GM12878 (cell line): ENCODE measurements at regions not wholly inside any gene's neighbourhood (a gene's known extent, or its start where the extent isn't known, plus 50 kb on each side); places are given as distances from the start of the nearest gene placed in this dataset.

Experiments
- ATAC-seq: fragments of 200-7000 bp; cut with Tn5 transposase; 3 replicates; pipeline ENCODE4 v1.9.1; 2020; ENCODE audit warnings: mild to moderate bottlenecking, moderate library complexity
- BruUV-seq: library from RNA; stranded (reverse); fragments of 400-500 nt; replicated peaks from 2 replicates; lab custom pipeline; 2021; lab: Mats Ljungman, UMichigan
- CTCF ChIA-PET: fragments of 300-600 bp; sonication (Branson Sonifier 250); formaldehyde crosslinking; extraction: SDS; loops from one replicate; lab custom pipeline; 2021; ENCODE audit warnings: inconsistent platforms; lab: Yijun Ruan, JAX
- POLR2A ChIA-PET: fragments of 350-600 bp; formaldehyde crosslinking; extraction: SDS; loops from one replicate; lab custom pipeline; 2021; ENCODE audit warnings: inconsistent platforms; lab: Charles Lee
- RAD21 ChIA-PET: fragments of 300-600 bp; sonication (Branson Sonifier 250); formaldehyde crosslinking; loops from one replicate; lab custom pipeline; 2023; ENCODE audit warnings: antibody characterized with exemption; ENCODE audit not compliant: unreplicated experiment; lab: Charles Lee
- SMC1A ChIA-PET: fragments of 300-600 bp; sonication (Branson Sonifier 250); formaldehyde crosslinking; loops from one replicate; lab custom pipeline; 2023; ENCODE audit not compliant: unreplicated experiment, uncharacterized antibody; lab: Charles Lee
- DNase-seq: peaks from one replicate; pipeline ENCODE4 v3.0.0-alpha.2; 2011; ENCODE audit warnings: low read depth, low spot score
- FAIRE-seq: peaks from 3 replicates; lab custom pipeline; 2011; peaks lifted over from hg19 to GRCh38; lab: Jason Lieb, UNC
- H2AFZ ChIP-seq: 2 replicates; pipeline ENCODE4 v1.6.0; 2011; ENCODE audit warnings: low read depth, low read length, control low read depth; ENCODE audit not compliant: control insufficient read depth
- H3K27ac ChIP-seq: 2 replicates; pipeline ENCODE4 v1.5.1; 2011; ENCODE audit warnings: control low read depth; ENCODE audit not compliant: control insufficient read depth, insufficient read depth
- H3K27me3 ChIP-seq, 2 experiments: replicated peaks in 1 of 2; 2 replicates each; pipeline versions ENCODE4 v1.6.0 to v1.6.1; 2011; ENCODE audit warnings: low read length in 1 of 2; ENCODE audit not compliant: control insufficient read depth in 2 of 2, insufficient read depth in 2 of 2
- H3K36me3 ChIP-seq, 2 experiments: 2 replicates each; pipeline ENCODE4 v1.5.1; 2011; ENCODE audit warnings: low read length in 1 of 2; ENCODE audit not compliant: control insufficient read depth in 2 of 2, insufficient read depth in 2 of 2
- H3K4me1 ChIP-seq: 2 replicates; pipeline ENCODE4 v1.6.1; 2011; ENCODE audit warnings: mild to moderate bottlenecking, low read length, moderate library complexity, mixed read lengths; ENCODE audit not compliant: control insufficient read depth, insufficient read depth
- H3K4me2 ChIP-seq: 2 replicates; pipeline ENCODE4 v1.6.0; 2011; ENCODE audit warnings: control low read depth; ENCODE audit not compliant: control insufficient read depth, insufficient read depth
- H3K4me3 ChIP-seq: fragments of 200-600 bp; sonication (generic); 2 replicates; pipeline ENCODE4 v1.5.1; 2016
- H3K79me2 ChIP-seq: 2 replicates; pipeline ENCODE4 v1.6.0; 2011; ENCODE audit warnings: low read length; ENCODE audit not compliant: control insufficient read depth, insufficient read depth
- H3K9ac ChIP-seq: 2 replicates; pipeline ENCODE4 v1.8.0; 2011; ENCODE audit warnings: low read length, control low read depth, mixed read lengths; ENCODE audit not compliant: control insufficient read depth, insufficient read depth
- H3K9me3 ChIP-seq: replicated peaks from 3 replicates; pipeline ENCODE4 v1.5.1; 2011; ENCODE audit warnings: mild to moderate bottlenecking, low read length; ENCODE audit not compliant: control insufficient read depth, insufficient read depth
- H4K20me1 ChIP-seq: 2 replicates; pipeline ENCODE4 v1.6.0; 2011; ENCODE audit not compliant: control insufficient read depth, insufficient read depth
- ATF7 ChIP-seq: fragments of 450-650 bp; IDR thresholded peaks from 2 replicates; pipeline ENCODE4 v1.6.1; 2016; ENCODE audit warnings: low read depth, mild to moderate bottlenecking
- BACH1 ChIP-seq: fragments of 450-650 bp; IDR thresholded peaks from 2 replicates; pipeline ENCODE4 v1.6.1; 2017; ENCODE audit warnings: mild to moderate bottlenecking, borderline replicate concordance
- BCL3 ChIP-seq: IDR thresholded peaks from 2 replicates; pipeline ENCODE4 v1.6.1; 2011; ENCODE audit warnings: borderline replicate concordance, low read depth, mild to moderate bottlenecking, moderate library complexity, low read length; ENCODE audit not compliant: insufficient read depth, poor library complexity, severe bottlenecking
- BRCA1 ChIP-seq: IDR thresholded peaks from 2 replicates; pipeline ENCODE4 v1.6.1; 2011; ENCODE audit warnings: low read depth, low read length, improper control_type of control experiment
- CBX5 ChIP-seq: sonication (generic); IDR thresholded peaks from 2 replicates; pipeline ENCODE4 v1.6.1; 2016; ENCODE audit warnings: low read depth, moderate library complexity, mild to moderate bottlenecking, inconsistent platforms
- CEBPZ ChIP-seq: fragments of 150-350 bp; IDR thresholded peaks from 2 replicates; pipeline ENCODE4 v1.6.1; 2016; ENCODE audit warnings: low read depth, low read length
- GATAD2B ChIP-seq: fragments of 450-650 bp; conservative IDR thresholded peaks from 2 replicates; pipeline ENCODE4 v1.6.1; 2017; ENCODE audit warnings: low read depth, mild to moderate bottlenecking, moderate library complexity
- HDAC2 ChIP-seq: fragments of 200-600 bp; sonication (generic); IDR thresholded peaks from 2 replicates; pipeline ENCODE4 v1.6.1; 2017
- IRF5 ChIP-seq: fragments of 450-650 bp; IDR thresholded peaks from 2 replicates; pipeline ENCODE4 v1.6.1; 2017; ENCODE audit warnings: borderline replicate concordance
- MEF2A ChIP-seq: IDR thresholded peaks from 2 replicates; pipeline ENCODE4 v1.6.1; 2011; ENCODE audit warnings: low read depth, mild to moderate bottlenecking, low read length, moderate library complexity; ENCODE audit not compliant: insufficient read depth
- MXI1 ChIP-seq: fragments of 150-350 bp; IDR thresholded peaks from 2 replicates; pipeline ENCODE4 v1.6.1; 2011; ENCODE audit warnings: low read depth, mild to moderate bottlenecking, inconsistent platforms, low read length, improper control_type of control experiment
- NFIC ChIP-seq: IDR thresholded peaks from 2 replicates; pipeline ENCODE4 v1.6.1; 2012; ENCODE audit warnings: low read depth, mild to moderate bottlenecking, inconsistent platforms, low read length, moderate library complexity
- PKNOX1 ChIP-seq: fragments of 450-650 bp; IDR thresholded peaks from 2 replicates; pipeline ENCODE4 v1.6.1; 2016; ENCODE audit warnings: mild to moderate bottlenecking
- POLR2AphosphoS5 ChIP-seq: IDR thresholded peaks from 2 replicates; pipeline ENCODE4 v1.6.1; 2011; ENCODE audit warnings: mild to moderate bottlenecking, low read length, inconsistent platforms
- POU2F2 ChIP-seq: IDR thresholded peaks from 3 replicates; pipeline ENCODE4 v1.6.1; 2011; ENCODE audit warnings: low read depth, mild to moderate bottlenecking, low read length, borderline replicate concordance
- RB1 ChIP-seq: fragments of 450-650 bp; formaldehyde crosslinking; IDR thresholded peaks from 2 replicates; pipeline ENCODE4 v1.6.1; 2017; ENCODE audit warnings: mild to moderate bottlenecking, borderline replicate concordance
- ZNF207 ChIP-seq: fragments of 450-650 bp; IDR thresholded peaks from 2 replicates; pipeline ENCODE4 v1.6.1; 2014; ENCODE audit warnings: antibody characterized with exemption, mild to moderate bottlenecking, borderline replicate concordance
- ZNF384 ChIP-seq: IDR thresholded peaks from 2 replicates; pipeline ENCODE4 v1.6.1; 2012; ENCODE audit warnings: low read depth, mild to moderate bottlenecking, low read length, improper control_type of control experiment, borderline replicate concordance
- ZNF622 ChIP-seq: fragments of 450-650 bp; IDR thresholded peaks from 2 replicates; pipeline ENCODE4 v1.6.1; 2017; ENCODE audit warnings: mild to moderate bottlenecking, inconsistent platforms
- WGBS: methylation state at CpG from one replicate; pipeline ENCODE4 v1.1.6; 2016; ENCODE audit warnings: low lambda C conversion rate; ENCODE audit not compliant: insufficient replicate concordance, insufficient coverage; ENCODE audit errors: missing lambda C conversion rate; 5-methylcytosine and 5-hydroxymethylcytosine counted together
- in situ Hi-C: fragments of 300-500 bp; cut with MboI; formaldehyde crosslinking; loops from 9 replicates; pipeline ENCODE4 v1.14.3; 2018; ENCODE audit warnings: mixed read lengths
- intact Hi-C: fragments of 100-400 bp; cut with micrococcal nuclease; formaldehyde crosslinking; loops from one replicate; pipeline ENCODE4 v1.14.2; 2022; ENCODE audit not compliant: unreplicated experiment

- no peak overlapping the region for H2AFZ ChIP-seq
- WGBS: 37% methylated on average over 3 of the region's 3 CpGs
- no peak for FAIRE-seq
- H3K4me2 ChIP-seq: no peak overlapping the region
- no peak overlapping the region for H3K27ac ChIP-seq
- H3K79me2 ChIP-seq: no peaks in the 10 kb centered on the region
- no peak for DNase-seq
- H3K4me1 ChIP-seq: no peaks in the 10 kb centered on the region
- no peak for TF ChIP-seq BACH1
- TF ChIP-seq PKNOX1: no peak
- no peak for TF ChIP-seq CEBPZ
- no peak for TF ChIP-seq MXI1
- no peak for TF ChIP-seq ATF7
- no peak for TF ChIP-seq BRCA1
- TF ChIP-seq BCL3: no peak
- no peak for TF ChIP-seq ZNF207
- TF ChIP-seq MEF2A: no peak
- no peak for TF ChIP-seq GATAD2B
- TF ChIP-seq IRF5: no peak
- TF ChIP-seq RB1: no peak
- no peak for TF ChIP-seq CBX5
- TF ChIP-seq HDAC2: no peak
- no peak for TF ChIP-seq NFIC
- no peak for TF ChIP-seq POU2F2
- no peak for TF ChIP-seq ZNF622
- TF ChIP-seq ZNF384: no peak
- TF ChIP-seq POLR2AphosphoS5: no peak
- TF ChIP-seq, all 136 proteins: peak for 0
- no peaks in the 10 kb centered on the region for H3K36me3 ChIP-seq
- ChIA-PET SMC1A (interaction anchor here (0.9 to 1.6 kb wide), 2 partner anchors 9 to 22 kb away, joined by 3 to 6 read pairs; no protein-coding TSS in a partner anchor), RAD21 (no interaction called here), CTCF (no interaction called here), POLR2A (no interaction called here)
- H3K27me3 ChIP-seq: peaks cover 0 to 2% of the 10 kb centered on the region in 2 experiments; a peak in 1 of 4 replicates
- H3K9me3 ChIP-seq: no peaks in the 10 kb centered on the region; the same call in 2 of the 3 replicates
- in situ Hi-C loops (no loop called here), intact Hi-C loops (no loop called here)
- ATAC-seq: no peak
- no TSS peak for BruUV-seq
- H3K9ac ChIP-seq: no peak overlapping the region
- H3K4me3 ChIP-seq: no peak overlapping the region
- H4K20me1 ChIP-seq: no peaks in the 10 kb centered on the region
Observed at GRCh38 chr12:107152315-107152714, 59.0 kb upstream of the CRY1 start.
